Mucosa of rectum (tissue), 2 donors: ENCODE measurements at regions not wholly inside any gene's neighbourhood (a gene's known extent, or its start where the extent isn't known, plus 50 kb on each side); places are given as distances from the start of the nearest gene placed in this dataset.

Experiments
- H3K27ac ChIP-seq, 2 donors: one replicate each; pipeline ENCODE4 v1.7.0; 2013; ENCODE audit warnings: inconsistent platforms in 2 of 2, low read depth in 2 of 2, low read length in 2 of 2
- H3K27me3 ChIP-seq, 2 donors: one replicate each; pipeline ENCODE4 v1.7.0; 2013; ENCODE audit warnings: low read length in 2 of 2; ENCODE audit not compliant: control insufficient read depth in 2 of 2, insufficient read depth in 2 of 2
- H3K36me3 ChIP-seq, 2 donors: one replicate each; pipeline ENCODE4 v1.7.0; 2013; ENCODE audit warnings: low read length in 2 of 2; ENCODE audit not compliant: control insufficient read depth in 2 of 2, insufficient read depth in 2 of 2
- H3K4me1 ChIP-seq, 2 donors: one replicate each; pipeline ENCODE4 v1.7.0; 2013; ENCODE audit warnings: low read length in 2 of 2, mild to moderate bottlenecking in 1 of 2; ENCODE audit not compliant: control insufficient read depth in 2 of 2, insufficient read depth in 2 of 2
- H3K4me3 ChIP-seq, 2 donors: one replicate each; pipeline ENCODE4 v1.7.0; 2013; ENCODE audit warnings: low read length in 2 of 2
- H3K9ac ChIP-seq, 2 donors: one replicate each; pipeline ENCODE4 v1.7.0; 2013; ENCODE audit warnings: low read length in 2 of 2, low read depth in 1 of 2, mild to moderate bottlenecking in 1 of 2
- H3K9me3 ChIP-seq, 2 donors: one replicate each; pipeline ENCODE4 v1.7.0; 2013; ENCODE audit warnings: low read length in 2 of 2; ENCODE audit not compliant: control insufficient read depth in 2 of 2
- donor health status: healthy.
- donor health status: Normal muscosa, but diverticular disease.

DNA sequence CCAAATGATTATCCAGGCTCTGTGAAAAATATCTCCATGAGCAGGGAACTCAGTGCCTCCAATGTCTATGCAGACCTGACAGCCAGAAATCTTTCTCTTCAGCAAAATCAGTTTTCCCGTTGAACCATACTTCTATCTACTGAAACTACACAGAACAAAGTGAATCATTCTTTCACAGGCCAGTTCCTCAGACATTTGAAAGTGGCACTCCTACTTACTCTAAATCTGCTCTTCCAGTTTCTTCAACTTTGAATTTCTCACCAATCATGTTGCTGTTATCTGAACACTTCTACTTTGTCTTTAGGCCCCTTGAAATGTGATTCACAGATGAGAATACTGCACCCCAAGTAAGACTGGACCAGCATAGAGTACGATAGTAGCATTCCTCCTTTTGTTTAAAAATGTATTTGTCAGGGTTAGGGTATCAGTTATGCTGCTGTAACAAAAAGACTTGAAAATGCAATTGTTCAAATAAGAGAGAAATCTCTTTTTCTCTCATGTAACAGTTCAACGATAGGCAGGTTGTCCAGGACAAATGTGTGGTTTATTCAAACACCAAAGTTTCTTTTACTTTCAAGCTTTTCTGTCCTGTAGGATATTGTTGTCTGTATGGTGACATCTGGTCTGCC, 210.6 kb upstream of the KLF3 start:
- Histone ChIP-seq H3K27ac (no peak overlapping the region), H3K27me3 (no peaks in the 10 kb centered on the region), H3K36me3 (no peaks in the 10 kb centered on the region), H3K9me3 (no peaks in the 10 kb centered on the region), H3K9ac (no peak overlapping the region), H3K4me3 (no peak overlapping the region), H3K4me1 (peaks cover 14 to 20% of the 10 kb centered on the region in 2 donors)

DNA sequence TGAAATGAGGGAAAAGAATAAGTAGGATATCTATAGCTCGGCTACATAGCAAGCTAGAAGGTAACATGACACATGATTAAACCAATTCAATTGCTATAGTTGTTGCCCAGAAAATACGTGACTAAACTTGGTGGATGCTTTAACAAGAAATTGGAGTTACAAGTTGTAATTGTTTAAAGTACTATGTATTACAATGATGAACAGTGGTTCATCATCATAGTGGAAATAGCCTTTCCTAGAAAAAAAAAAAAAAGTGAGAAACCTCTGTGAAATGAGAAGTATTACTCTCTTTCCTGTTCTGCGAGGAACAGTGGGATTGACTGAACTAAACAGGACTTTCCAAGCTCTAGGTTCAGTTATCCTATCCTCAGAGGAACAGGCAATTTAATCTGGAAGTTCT, 209.7 kb upstream of the KLF3 start:
- Histone ChIP-seq H3K27ac (no peak overlapping the region), H3K36me3 (no peaks in the 10 kb centered on the region), H3K9me3 (no peaks in the 10 kb centered on the region), H3K4me3 (no peak overlapping the region), H3K9ac (no peak overlapping the region), H3K4me1 (peaks cover 13 to 20% of the 10 kb centered on the region in 2 donors), H3K27me3 (no peaks in the 10 kb centered on the region)

DNA sequence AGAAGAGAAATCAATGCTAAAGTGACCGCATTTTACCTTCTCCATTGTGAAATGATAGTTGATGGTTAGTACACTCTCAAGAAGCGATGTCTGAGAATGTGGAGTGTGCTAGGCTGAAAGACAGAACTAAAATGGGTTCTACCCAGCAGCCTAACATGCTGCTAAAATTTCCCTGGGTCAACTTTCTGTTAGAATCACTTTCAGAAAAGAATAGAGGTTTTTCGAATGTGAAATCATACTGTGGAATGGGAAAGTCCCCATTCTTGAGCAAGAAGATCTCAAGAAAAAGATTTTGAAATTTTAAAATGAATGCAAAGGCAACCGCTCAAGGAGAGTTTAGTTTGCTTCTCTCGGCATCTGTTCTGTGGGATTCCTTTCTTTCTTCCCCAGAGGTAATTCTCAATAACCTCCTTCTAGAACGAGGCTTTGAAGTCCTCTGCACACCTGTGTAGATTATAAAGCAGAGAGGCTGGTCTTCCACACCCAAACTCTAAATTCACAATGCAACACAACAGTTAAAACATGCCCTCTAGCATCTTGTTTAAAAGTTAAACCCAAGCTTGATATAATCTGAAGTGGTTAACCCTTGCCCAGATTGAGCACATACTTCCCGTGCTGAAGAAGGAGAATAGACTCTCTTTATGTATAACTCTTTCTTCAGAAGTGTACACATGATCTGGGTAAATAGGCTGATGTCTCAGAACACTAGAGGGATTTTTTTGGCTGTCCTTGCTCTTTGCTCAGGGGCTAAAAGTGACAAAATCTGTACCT, 208.7 kb upstream of the KLF3 start:
- Histone ChIP-seq H3K27ac (peak overlapping the region; percentile 46 to 49), H3K4me1 (peaks cover 5 to 11% of the 10 kb centered on the region in 2 donors), H3K4me3 (no peak overlapping the region), H3K36me3 (no peaks in the 10 kb centered on the region), H3K27me3 (no peaks in the 10 kb centered on the region), H3K9me3 (no peaks in the 10 kb centered on the region), H3K9ac (no peak overlapping the region)

DNA sequence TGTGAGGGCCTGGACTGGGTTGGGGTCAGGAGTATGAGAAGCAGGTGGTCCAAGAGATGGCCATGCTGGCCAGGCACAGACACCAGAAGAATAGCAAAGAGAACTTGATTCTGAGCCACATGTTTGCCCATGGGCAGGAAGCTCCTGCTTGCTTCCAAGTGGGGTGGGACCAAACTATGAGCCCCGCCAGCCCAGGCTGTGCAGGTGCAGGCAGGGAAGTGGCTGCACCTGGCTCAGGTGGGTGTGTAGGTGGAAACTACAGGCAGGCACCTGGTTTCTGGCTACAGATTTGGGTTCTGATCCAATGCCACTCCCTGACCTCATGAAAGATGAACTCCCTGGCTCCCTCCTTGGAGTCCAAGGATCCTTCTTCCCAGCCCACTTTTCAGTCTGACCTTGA, 207.9 kb upstream of the KLF3 start:
- Histone ChIP-seq H3K9me3 (no peaks in the 10 kb centered on the region), H3K27ac (peak overlapping the region; percentile 46 to 49), H3K9ac (no peak overlapping the region), H3K27me3 (no peaks in the 10 kb centered on the region), H3K36me3 (no peaks in the 10 kb centered on the region), H3K4me3 (no peak overlapping the region), H3K4me1 (peaks cover 5 to 7% of the 10 kb centered on the region in 2 donors)

DNA sequence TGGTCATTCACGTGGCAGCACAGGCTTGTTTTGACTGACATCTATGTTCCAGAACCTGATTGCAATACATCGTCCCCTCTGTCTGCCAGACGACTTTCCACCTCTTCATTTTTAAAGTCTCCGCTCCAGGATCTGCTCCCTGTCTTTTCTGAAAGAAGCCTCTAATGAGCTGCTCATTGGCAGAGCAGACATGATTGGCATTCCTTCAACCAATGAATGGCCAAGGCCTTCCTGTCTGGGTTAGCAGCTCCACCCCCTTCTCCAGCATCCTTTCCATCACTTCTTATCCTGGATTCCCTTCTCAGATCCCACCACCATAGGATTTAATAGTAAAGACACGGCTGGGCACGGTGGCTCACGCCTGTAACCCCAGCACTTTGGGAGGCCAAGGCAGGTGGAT, 202.7 kb upstream of the KLF3 start:
- no peaks in the 10 kb centered on the region for H3K27me3 ChIP-seq
- no peak overlapping the region for H3K27ac ChIP-seq
- H3K4me3 ChIP-seq, result no peak overlapping the region
- H3K36me3 ChIP-seq, result no peaks in the 10 kb centered on the region
- H3K9me3 ChIP-seq, result no peaks in the 10 kb centered on the region
- H3K9ac ChIP-seq, result no peak overlapping the region
- H3K4me1 ChIP-seq, result peaks cover under 1 to 1% of the 10 kb centered on the region in 2 donors

DNA sequence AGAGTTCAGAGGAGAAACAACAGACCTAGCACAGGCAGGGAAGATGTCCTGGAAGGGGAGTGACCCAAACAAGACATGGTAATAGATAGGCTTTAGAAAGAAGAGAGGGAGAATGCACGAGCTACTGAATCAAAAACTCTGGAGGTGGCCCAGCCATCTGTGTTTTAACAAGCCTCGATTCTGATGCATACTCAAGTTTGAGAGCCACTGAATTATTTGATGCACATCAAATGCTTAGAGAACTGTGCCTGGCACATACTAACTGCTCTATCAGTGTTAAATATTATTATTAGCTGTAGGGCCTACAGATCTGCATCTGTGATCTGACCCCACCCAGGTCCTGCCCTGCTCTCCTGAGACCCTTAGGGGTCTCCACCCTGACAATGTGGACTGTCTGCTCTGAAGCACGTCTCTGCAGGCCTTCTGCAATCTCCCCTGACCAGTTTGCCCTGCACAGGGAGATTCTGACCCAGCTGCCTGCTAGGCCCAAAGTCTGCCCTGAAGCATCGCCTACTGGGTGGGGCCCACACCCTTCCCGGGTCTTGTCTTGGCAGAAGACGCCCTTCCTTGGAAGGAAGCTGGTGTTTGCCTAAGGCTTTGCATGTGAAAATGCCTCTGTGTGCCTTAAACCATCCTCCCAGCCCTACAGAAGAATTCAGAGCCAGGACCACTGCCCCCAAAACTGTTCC, 201.5 kb upstream of the KLF3 start:
- Histone ChIP-seq H3K9ac (no peak overlapping the region), H3K4me3 (no peak overlapping the region), H3K27me3 (no peaks in the 10 kb centered on the region), H3K9me3 (no peaks in the 10 kb centered on the region), H3K36me3 (no peaks in the 10 kb centered on the region), H3K27ac (no peak overlapping the region), H3K4me1 (no peaks in the 10 kb centered on the region)

DNA sequence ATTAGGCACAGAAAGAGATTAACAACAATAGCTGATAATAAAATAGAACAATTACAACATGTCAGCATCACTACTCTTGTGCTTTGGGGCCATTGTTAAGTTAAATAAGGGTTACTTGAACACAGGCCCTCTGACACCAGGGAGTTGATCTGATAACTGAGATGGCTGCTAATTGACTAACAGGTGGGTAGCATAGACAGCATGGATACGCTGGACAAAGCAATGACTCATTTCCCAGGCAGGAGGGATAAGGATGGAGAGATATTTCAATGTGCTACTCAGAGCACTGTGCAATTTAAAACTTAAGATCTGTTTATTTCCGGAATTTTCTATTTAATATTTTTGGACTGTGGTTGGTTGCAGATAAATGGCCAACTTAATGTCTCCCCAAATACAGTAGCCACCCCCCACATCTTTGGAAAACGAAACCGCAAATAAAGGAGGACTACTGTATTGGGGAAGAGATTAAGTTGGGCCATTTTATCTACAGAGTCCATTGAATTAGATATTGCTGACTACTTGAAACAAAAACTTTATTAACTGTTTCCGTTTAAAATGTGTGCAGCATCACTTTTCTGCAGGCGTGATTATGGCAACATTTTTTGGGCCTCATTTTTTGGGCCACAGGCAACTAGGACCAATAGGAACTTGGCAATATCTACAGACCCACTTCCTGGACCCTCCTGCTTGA, 200.6 kb upstream of the KLF3 start:
- Histone ChIP-seq H3K27ac (no peak overlapping the region), H3K9me3 (no peaks in the 10 kb centered on the region), H3K27me3 (no peaks in the 10 kb centered on the region), H3K4me1 (no peaks in the 10 kb centered on the region), H3K36me3 (no peaks in the 10 kb centered on the region), H3K4me3 (no peak overlapping the region), H3K9ac (no peak overlapping the region)

DNA sequence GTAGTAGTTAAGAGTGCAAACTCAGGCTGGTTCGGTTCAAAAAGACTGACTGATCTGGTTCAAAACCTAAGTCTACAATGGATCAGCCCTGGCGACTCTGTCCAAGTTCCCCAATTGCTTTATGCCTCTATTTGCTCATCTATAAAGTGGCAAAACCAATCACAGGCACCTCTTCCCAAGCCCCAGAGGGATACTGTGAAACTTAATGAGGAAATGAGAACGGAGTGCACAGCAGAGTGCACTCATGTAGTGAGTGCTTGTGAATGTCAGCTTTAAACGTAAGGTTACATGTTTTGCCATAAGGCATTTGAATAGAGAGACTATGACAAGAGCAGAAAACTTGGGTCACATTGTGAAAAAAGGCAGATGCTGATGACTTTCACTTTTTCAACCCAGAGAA, 199.7 kb upstream of the KLF3 start:
- Histone ChIP-seq H3K4me3 (no peak overlapping the region), H3K27ac (no peak overlapping the region), H3K4me1 (no peaks in the 10 kb centered on the region), H3K27me3 (no peaks in the 10 kb centered on the region), H3K36me3 (no peaks in the 10 kb centered on the region), H3K9ac (no peak overlapping the region), H3K9me3 (no peaks in the 10 kb centered on the region)

DNA sequence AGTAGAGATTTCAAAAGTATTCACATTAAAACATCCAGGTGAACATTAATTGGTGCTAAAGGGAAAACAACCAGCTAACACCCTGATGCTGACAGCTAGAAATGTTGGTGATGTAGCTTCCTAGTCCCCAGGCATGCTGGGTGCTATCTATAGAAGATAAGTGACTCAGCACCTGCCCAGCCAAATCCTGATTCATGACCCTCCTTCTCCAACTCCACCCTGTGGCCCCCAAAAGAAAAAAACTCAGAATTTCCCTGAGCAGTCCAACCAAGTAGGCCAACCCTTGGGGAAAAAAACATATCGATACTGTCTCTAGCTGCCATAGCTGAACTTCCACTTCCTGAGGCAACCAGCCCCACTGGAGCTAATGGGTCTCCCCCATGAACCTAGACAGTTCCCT, 197.6 kb upstream of the KLF3 start:
- H3K4me3 ChIP-seq, result no peak overlapping the region
- no peak overlapping the region for H3K27ac ChIP-seq
- no peaks in the 10 kb centered on the region for H3K4me1 ChIP-seq
- no peaks in the 10 kb centered on the region for H3K27me3 ChIP-seq
- no peaks in the 10 kb centered on the region for H3K36me3 ChIP-seq
- no peak overlapping the region for H3K9ac ChIP-seq
- no peaks in the 10 kb centered on the region for H3K9me3 ChIP-seq

DNA sequence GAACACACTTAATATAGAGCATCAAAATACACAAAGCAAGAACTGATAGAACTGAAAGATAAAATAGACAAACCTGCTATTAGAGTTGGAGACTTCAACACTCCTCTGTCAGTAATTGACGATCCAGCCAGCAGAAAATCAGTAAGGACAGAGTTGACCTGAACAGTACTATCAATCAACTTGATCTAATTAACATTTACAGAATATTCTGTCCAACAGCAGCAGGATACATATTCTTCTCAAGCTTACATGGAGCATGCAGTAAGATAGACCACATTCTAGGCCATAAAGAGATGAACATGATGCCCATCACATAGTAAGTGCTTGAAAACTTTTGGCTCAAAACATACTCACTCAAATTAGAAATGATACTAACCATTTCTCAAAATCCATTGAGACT, 196.7 kb upstream of the KLF3 start:
- H3K4me1 ChIP-seq, result no peaks in the 10 kb centered on the region
- H3K4me3 ChIP-seq, result no peak overlapping the region
- H3K9me3 ChIP-seq, result no peaks in the 10 kb centered on the region
- no peaks in the 10 kb centered on the region for H3K36me3 ChIP-seq
- H3K9ac ChIP-seq, result no peak overlapping the region
- H3K27ac ChIP-seq, result no peak overlapping the region
- no peaks in the 10 kb centered on the region for H3K27me3 ChIP-seq
